ENCODE measurements at regions not wholly inside any gene's neighbourhood (a gene's known extent, or its start where the extent isn't known, plus 50 kb on each side); places are given as distances from the start of the nearest gene placed in this dataset.

DNA sequence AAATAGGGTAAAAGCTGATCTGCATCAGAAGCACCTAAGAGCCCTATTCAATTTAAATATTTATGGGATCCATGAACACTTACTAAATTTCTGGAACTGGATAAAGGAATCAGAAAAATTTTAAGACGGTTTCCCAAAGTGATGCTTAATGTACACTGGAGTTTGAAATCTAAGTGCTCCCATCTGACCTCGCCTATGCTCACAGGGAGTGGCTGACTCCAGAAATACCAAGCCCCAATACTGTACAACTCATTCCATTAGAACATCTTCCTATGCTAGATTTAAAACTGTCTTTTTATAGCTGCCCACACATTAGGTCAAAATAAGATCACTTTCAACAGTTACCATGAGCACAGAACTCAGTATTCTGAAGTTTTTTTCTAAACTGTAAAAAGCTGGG, 1214.6 kb downstream of the CDH11 start:
- no peaks in the 10 kb centered on the region for H3K4me1 Mint-ChIP-seq
- ChIA-PET CTCF (no interaction called here), POLR2A (no interaction called here)
- intact Hi-C loops (cut with micrococcal nuclease): no loop called here
- H3K27ac Mint-ChIP-seq: no peak overlapping the region
- H3K36me3 Mint-ChIP-seq (ENCODE audit: low read depth): no peaks in the 10 kb centered on the region
- no peak overlapping the region for H3K4me3 Mint-ChIP-seq
- DNase-seq (no peak), ATAC-seq (ENCODE audit: low read depth) (no peak)
- TF ChIP-seq, protein P1, sequence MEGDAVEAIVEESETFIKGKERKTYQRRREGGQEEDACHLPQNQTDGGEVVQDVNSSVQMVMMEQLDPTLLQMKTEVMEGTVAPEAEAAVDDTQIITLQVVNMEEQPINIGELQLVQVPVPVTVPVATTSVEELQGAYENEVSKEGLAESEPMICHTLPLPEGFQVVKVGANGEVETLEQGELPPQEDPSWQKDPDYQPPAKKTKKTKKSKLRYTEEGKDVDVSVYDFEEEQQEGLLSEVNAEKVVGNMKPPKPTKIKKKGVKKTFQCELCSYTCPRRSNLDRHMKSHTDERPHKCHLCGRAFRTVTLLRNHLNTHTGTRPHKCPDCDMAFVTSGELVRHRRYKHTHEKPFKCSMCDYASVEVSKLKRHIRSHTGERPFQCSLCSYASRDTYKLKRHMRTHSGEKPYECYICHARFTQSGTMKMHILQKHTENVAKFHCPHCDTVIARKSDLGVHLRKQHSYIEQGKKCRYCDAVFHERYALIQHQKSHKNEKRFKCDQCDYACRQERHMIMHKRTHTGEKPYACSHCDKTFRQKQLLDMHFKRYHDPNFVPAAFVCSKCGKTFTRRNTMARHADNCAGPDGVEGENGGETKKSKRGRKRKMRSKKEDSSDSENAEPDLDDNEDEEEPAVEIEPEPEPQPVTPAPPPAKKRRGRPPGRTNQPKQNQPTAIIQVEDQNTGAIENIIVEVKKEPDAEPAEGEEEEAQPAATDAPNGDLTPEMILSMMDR (IDR thresholded peaks at IDR 0.05): no peak
- no peaks in the 10 kb centered on the region for H3K27me3 Mint-ChIP-seq
- no peaks in the 10 kb centered on the region for H3K9me3 Mint-ChIP-seq

DNA sequence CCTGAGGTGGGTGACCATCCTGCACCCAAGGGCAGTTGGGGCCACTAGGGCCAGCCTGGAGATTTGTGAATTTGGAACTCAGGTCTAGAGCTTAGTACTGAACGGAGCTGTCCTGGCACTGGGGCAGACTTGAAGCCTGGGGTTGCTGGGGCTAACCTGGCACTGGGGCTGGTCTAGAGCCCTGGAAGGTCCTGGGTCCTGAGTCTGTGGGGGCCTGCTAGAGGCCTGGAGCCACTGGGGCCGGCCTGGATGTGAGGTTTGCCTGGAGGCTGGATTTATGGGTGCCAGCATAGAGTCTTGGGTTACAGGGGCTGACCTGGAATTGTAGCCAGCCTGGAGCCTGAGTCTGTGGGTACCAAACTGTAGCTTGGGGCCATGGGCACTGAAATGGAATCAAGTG, 1216.9 kb downstream of the CDH11 start:
- H3K9me3 Mint-ChIP-seq: no peaks in the 10 kb centered on the region
- POLR2A ChIA-PET: no interaction called here
- intact Hi-C loops (cut with micrococcal nuclease): no loop called here
- CTCF ChIA-PET: no interaction called here
- H3K4me3 Mint-ChIP-seq: no peak overlapping the region
- DNase-seq: no peak
- no peak overlapping the region for H3K27ac Mint-ChIP-seq
- H3K36me3 Mint-ChIP-seq (ENCODE audit: low read depth): no peaks in the 10 kb centered on the region
- no peak for ATAC-seq (ENCODE audit: low read depth)
- no peaks in the 10 kb centered on the region for H3K27me3 Mint-ChIP-seq
- H3K4me1 Mint-ChIP-seq: no peaks in the 10 kb centered on the region
- TF ChIP-seq, protein P1 (IDR thresholded peaks at IDR 0.05): no peak

DNA sequence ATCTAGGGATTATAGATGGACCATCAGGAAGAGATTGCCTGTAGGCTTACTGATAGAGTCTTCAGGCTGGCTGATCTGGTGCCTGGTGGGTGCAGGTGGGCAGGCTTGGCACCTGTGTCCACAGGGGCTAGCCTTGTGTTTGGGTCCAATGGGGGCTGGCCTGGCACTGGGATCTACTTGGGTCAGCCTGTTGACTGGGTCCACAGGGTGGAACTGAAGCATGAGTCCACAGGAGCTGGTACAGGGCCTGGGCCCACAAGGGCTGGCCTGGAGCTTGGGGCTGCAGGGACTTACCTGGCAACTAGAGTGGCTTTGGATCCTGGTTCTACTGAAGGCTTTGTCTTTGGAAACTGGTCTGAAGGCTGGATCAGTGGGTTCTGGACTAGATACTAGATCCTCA, 1217.7 kb downstream of the CDH11 start:
- CTCF ChIA-PET: no interaction called here

DNA sequence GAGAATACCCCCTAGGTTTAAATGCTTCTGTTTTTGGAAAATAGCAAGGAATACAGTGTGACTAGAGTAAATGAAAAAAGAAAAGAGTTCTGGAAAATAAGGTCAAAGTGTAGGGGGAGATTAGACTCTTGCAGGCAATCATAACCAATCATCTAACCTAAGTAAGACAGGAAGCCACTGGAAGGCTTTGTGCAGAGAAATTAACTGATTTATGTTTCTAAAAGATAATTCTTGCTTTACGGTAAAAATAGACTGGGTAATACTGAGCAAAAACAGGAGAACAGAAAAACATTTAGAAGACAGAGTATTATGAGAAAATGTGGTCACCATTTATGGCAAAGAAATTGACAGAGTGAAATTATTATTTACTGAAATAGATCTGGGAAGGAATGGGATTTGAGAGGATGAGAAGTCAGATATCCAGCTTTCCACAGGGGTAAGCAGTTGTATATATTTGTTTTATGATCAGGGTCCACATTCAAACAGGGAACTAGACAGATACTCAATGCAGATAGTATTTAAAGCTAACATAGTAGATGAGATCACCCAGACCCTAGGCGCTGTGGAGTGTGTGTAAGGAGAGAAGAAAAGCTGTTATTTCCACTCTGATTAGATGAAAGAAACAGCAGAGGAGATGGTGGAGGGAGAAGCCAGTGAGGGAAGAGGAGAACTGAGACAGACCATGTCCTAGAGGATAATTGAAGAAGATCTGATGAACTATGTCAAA, 1225.3 kb downstream of the CDH11 start:
- TF ChIP-seq, protein P1 (IDR thresholded peaks at IDR 0.05): no peak
- H3K27me3 Mint-ChIP-seq: no peaks in the 10 kb centered on the region
- no peak for ATAC-seq (ENCODE audit: low read depth)
- DNase-seq: no peak
- H3K4me1 Mint-ChIP-seq: no peaks in the 10 kb centered on the region
- H3K36me3 Mint-ChIP-seq (ENCODE audit: low read depth): no peaks in the 10 kb centered on the region
- H3K4me3 Mint-ChIP-seq: no peak overlapping the region
- H3K9me3 Mint-ChIP-seq: no peaks in the 10 kb centered on the region
- ChIA-PET CTCF (no interaction called here), POLR2A (no interaction called here)
- no peak overlapping the region for H3K27ac Mint-ChIP-seq
- intact Hi-C loops (cut with micrococcal nuclease): no loop called here

More for the DNA sequence above, 1217.7 kb downstream of the CDH11 start:
- DNase-seq (no peak), ATAC-seq (ENCODE audit: low read depth) (no peak)
- TF ChIP-seq, protein P1 (IDR thresholded peaks at IDR 0.05): no peak
- H3K9me3 Mint-ChIP-seq: no peaks in the 10 kb centered on the region
- no peaks in the 10 kb centered on the region for H3K36me3 Mint-ChIP-seq (ENCODE audit: low read depth)
- H3K27me3 Mint-ChIP-seq: no peaks in the 10 kb centered on the region
- intact Hi-C loops (cut with micrococcal nuclease): no loop called here
- H3K27ac Mint-ChIP-seq: no peak overlapping the region
- no peaks in the 10 kb centered on the region for H3K4me1 Mint-ChIP-seq
- H3K4me3 Mint-ChIP-seq: no peak overlapping the region
- POLR2A ChIA-PET: no interaction called here

DNA sequence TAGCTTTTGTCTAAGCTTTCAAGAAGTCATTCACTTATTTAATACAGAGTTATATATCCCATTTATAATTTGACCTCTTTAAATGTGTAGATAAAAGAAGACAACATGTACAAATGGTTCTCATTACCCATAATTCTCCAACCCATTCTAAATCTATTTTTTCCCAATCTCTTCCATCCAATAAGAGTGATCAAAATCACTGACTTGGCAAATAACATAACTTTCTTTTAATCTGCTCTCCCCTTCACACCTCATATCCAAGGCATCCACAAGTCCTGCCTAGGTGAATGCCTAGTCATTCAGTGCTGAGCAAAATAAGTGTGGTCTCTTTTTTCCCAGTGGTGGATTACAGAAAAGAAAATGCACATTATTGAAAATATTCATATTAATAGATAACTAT, 1231.1 kb downstream of the CDH11 start:
- TF ChIP-seq, protein P1 (IDR thresholded peaks at IDR 0.05): no peak
- Mint-ChIP-seq H3K27me3 (no peaks in the 10 kb centered on the region), H3K4me3 (no peak overlapping the region), H3K4me1 (no peaks in the 10 kb centered on the region), H3K9me3 (peaks cover 4% of the 10 kb centered on the region), H3K27ac (no peak overlapping the region), H3K36me3 (ENCODE audit: low read depth) (no peaks in the 10 kb centered on the region)
- intact Hi-C loops (cut with micrococcal nuclease): no loop called here
- ATAC-seq (ENCODE audit: low read depth): no peak
- POLR2A ChIA-PET: no interaction called here
- DNase-seq: no peak
- CTCF ChIA-PET: no interaction called here

Data from activated B cell treated with CpG ODN at 0.5 μM for 24 hours (primary cell).